ENCODE measurements at regions not wholly inside any gene's neighbourhood (a gene's known extent, or its start where the extent isn't known, plus 50 kb on each side); places are given as distances from the start of the nearest gene placed in this dataset.

DNA sequence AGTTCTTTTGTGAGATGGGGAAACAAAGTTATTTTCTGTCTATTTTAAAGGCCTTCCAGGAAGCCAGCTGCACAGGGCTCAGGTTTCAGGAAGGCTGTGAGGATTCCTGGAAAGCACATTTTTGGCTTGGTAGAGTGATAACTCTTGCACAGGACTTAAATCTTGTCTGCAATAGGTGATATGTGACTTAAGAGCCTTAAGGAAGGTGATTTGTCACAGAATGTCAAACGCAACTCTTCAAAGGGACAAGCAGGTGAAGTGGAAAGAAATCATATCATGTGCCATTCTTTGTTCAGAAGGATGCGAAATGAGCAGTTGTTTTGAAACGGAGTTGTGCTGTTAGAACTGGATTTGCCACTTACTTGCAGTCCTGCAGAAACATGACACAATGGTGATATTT, 459.3 kb downstream of the MAT2B start:
- TF ChIP-seq CTCF (conservative IDR thresholded peaks at IDR 0.05; ENCODE audit: low read length) = no peak
- TF ChIP-seq EZH2phosphoT487 (IDR thresholded peaks at IDR 0.05; ENCODE audit: borderline replicate concordance, low read depth, low read length) = no peak
